ENCODE measurements at regions not wholly inside any gene's neighbourhood (a gene's known extent, or its start where the extent isn't known, plus 50 kb on each side); places are given as distances from the start of the nearest gene placed in this dataset.

DNA sequence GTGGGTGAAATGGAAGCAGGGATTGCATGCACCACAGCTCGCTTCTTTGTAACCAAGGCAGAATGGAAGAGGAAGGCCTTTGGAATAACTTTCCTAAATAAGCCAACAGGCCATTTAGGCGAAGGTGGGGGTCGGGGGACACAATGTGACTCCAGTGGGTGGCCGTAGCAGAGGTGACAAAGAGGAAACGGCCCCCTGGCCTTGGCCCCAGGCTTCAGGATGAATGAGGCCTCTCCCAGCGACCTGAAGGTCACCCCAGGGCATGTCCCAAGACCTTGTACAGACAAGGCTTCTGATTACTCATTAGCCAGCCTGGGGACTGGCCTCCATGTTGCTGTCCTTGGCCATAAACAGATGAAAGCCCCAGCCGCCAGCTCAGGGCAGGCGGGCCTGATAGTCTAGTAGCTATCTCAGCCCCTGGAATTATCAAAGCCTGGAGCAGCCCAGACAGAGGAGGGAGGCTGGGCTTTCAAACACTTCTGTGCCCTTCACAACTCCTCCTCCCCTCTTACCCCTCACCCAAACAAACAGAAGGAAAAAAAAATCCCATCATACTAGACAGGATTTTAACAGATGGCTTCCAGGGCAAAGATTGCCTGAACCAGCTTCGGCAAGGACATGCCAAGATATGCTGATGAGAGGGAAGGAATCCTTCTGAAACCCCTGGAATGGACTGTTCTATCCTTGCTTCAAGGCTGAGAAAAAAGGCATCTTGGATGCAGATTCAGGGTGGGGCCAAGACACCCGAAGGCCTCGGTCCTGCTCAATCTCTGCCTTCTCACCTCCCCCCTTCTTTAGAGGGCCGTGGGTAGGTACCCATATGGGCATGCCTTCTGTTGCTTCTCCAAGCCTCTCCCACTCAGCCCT lies 142.3 kb upstream of the PARP11 start:
- TF ChIP-seq, protein P1, sequence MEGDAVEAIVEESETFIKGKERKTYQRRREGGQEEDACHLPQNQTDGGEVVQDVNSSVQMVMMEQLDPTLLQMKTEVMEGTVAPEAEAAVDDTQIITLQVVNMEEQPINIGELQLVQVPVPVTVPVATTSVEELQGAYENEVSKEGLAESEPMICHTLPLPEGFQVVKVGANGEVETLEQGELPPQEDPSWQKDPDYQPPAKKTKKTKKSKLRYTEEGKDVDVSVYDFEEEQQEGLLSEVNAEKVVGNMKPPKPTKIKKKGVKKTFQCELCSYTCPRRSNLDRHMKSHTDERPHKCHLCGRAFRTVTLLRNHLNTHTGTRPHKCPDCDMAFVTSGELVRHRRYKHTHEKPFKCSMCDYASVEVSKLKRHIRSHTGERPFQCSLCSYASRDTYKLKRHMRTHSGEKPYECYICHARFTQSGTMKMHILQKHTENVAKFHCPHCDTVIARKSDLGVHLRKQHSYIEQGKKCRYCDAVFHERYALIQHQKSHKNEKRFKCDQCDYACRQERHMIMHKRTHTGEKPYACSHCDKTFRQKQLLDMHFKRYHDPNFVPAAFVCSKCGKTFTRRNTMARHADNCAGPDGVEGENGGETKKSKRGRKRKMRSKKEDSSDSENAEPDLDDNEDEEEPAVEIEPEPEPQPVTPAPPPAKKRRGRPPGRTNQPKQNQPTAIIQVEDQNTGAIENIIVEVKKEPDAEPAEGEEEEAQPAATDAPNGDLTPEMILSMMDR (conservative IDR thresholded peaks at IDR 0.05): no peak
- no peak for TF ChIP-seq ZFX (IDR thresholded peaks at IDR 0.05)

All from C4-2B (cell line).